ENCODE measurements at regions not wholly inside any gene's neighbourhood (a gene's known extent, or its start where the extent isn't known, plus 50 kb on each side); places are given as distances from the start of the nearest gene placed in this dataset.

DNA sequence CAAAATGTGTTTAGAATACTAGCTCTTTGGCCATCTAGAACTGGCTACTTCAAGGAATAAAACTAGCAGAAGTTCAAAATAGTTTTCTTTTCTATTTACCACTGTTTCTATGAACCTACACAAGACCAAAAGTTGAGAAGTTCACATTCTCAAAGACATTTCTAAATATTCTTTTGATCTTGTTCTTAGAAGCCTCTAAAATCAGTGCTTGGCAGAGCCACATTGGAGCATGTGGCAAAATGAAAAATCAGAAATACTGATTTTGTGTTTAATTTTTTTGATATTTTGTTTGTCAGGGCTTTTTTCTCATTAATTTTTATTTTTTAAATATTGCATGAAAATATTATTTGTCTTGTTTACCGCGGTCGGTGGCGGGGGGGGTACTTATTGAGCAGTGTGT lies 853.8 kb upstream of the INTU start:
- ATAC-seq (ENCODE audit: low read depth in 2 of 2): no peak
- peaks cover 0 to 7% (median 1%) of the 10 kb centered on the region in 7 donors for H3K9me3 Mint-ChIP-seq
- no peaks in the 10 kb centered on the region for H3K36me3 Mint-ChIP-seq
- no peaks in the 10 kb centered on the region for H3K27me3 Mint-ChIP-seq
- H3K4me3 Mint-ChIP-seq: no peak overlapping the region
- no peak overlapping the region for H3K27ac Mint-ChIP-seq
- H3K4me1 Mint-ChIP-seq: no peaks in the 10 kb centered on the region
- DNase-seq: no peak

DNA sequence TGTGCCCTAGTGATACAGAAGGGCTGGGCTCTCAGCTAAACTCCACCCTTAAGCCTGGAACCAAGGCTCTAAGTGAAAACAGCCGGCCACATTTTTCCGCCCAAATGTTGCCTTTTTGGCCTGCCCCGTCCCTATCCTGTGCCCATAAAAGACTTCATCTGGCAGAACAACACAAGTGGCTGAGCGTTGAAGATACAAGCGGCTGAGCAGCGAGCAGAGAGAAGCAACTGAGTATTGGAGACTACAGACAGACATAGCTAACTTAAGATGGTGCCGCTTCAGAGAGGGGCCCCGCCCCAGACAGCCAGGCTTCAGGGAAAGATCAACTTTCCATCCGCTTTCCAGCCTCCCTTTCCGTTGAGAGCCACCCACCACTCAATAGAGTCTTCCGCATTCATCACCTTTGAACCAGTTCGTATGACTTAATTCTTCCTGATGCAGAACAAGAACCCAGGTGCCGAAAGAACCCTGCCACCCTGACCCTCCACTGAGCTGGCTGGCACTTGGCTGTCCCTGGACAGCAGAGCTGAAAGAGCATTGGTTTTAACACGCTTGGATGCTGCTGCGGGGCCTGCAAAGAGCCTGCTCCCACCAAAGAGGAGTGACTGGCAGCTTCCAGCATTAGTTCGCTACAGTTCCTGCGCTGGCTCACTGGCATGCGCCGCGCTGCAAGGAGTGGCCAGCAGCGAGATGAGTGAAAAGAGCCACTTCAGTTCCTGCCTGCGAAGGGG lies 853.2 kb upstream of the INTU start:
- no peaks in the 10 kb centered on the region for H3K27me3 Mint-ChIP-seq
- no peak for ATAC-seq (ENCODE audit: low read depth in 2 of 2)
- H3K27ac Mint-ChIP-seq: no peak overlapping the region
- no peak overlapping the region for H3K4me3 Mint-ChIP-seq
- H3K4me1 Mint-ChIP-seq: no peaks in the 10 kb centered on the region
- DNase-seq: no peak
- peaks cover 0 to 7% (median 1%) of the 10 kb centered on the region in 7 donors for H3K9me3 Mint-ChIP-seq
- H3K36me3 Mint-ChIP-seq: no peaks in the 10 kb centered on the region

DNA sequence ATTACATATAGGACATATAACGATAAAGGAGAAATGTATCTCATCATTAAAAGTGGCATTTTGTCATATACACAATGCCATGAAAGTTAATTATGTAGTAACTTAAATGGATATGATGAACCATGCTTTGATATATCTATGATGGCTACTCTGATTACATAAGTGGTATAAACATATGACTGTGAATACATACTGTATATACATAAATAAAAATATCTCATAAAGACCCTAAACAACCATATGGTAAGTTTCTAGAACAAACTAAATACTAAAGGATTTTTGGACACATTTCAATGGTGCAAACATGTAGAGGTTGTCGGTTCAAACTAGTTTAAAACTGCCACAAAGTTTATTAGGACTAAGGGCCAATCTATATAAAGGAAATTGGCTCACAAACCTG lies 849.6 kb upstream of the INTU start:
- ATAC-seq (ENCODE audit: low read depth in 2 of 2) (no peak), DNase-seq (no peak)
- no peak overlapping the region for H3K4me3 Mint-ChIP-seq
- peaks cover 0 to 4% (median 0%) of the 10 kb centered on the region in 7 donors for H3K9me3 Mint-ChIP-seq
- no peaks in the 10 kb centered on the region for H3K36me3 Mint-ChIP-seq
- H3K27me3 Mint-ChIP-seq: no peaks in the 10 kb centered on the region
- no peak overlapping the region for H3K27ac Mint-ChIP-seq
- H3K4me1 Mint-ChIP-seq: no peaks in the 10 kb centered on the region

DNA sequence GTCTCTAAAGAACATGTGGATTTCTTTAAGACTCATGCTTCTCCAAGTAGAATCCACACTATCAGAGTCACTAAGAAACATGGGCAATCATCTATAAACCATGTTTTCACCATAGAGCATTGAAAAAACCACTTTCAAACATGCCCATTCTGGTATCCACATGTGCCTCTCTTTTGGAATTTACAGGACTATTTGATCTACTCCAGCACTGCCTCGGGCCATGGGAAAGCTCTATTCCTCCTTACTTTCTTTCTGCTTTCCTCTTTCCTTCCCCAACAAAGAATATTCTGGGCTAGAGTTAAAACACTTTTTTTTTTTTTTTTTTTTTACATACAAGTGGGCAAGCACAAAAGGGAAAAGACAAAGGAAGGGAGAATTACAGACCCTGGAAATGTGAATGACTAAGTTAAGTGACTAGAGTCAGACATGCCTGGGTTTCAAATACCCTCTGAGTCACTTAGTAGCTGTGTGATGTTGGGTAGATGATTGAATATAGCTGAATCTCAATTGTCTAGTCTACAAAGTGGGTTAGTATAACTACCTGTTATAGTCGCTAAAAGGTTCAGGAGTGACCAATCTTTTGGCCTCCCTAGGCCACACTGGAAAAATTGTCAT lies 847.7 kb upstream of the INTU start:
- H3K27ac Mint-ChIP-seq: no peak overlapping the region
- H3K4me1 Mint-ChIP-seq: no peaks in the 10 kb centered on the region
- H3K27me3 Mint-ChIP-seq: no peaks in the 10 kb centered on the region
- H3K36me3 Mint-ChIP-seq: no peaks in the 10 kb centered on the region
- no peak overlapping the region for H3K4me3 Mint-ChIP-seq
- DNase-seq (no peak), ATAC-seq (ENCODE audit: low read depth in 2 of 2) (no peak)
- peaks cover 0 to 1% (median 0%) of the 10 kb centered on the region in 7 donors for H3K9me3 Mint-ChIP-seq

DNA sequence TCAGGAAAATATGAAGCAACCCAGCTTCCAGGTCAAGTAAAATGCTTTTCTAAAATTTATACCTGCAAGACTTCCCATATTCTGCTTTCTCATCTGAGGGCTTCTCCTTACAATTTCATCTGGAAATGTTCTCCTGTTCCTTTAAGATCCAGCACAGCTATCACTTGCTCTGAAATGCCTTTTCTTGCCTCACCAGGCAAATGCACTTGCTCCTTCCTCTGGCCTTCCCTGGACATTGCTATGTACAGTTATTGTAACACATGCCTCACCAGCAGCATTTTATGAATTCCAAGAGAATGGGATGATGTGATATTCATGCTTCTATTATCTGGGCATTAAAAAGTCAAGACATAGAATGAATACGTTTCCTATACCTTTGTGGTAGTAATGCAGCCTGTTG lies 842.1 kb upstream of the INTU start:
- DNase-seq: no peak
- H3K9me3 Mint-ChIP-seq: peaks cover 0 to 1% (median 0%) of the 10 kb centered on the region in 7 donors
- ATAC-seq (ENCODE audit: low read depth in 2 of 2): no peak
- H3K27ac Mint-ChIP-seq: no peak overlapping the region
- no peak overlapping the region for H3K4me3 Mint-ChIP-seq
- no peaks in the 10 kb centered on the region for H3K27me3 Mint-ChIP-seq
- H3K4me1 Mint-ChIP-seq: no peaks in the 10 kb centered on the region
- no peaks in the 10 kb centered on the region for H3K36me3 Mint-ChIP-seq

DNA sequence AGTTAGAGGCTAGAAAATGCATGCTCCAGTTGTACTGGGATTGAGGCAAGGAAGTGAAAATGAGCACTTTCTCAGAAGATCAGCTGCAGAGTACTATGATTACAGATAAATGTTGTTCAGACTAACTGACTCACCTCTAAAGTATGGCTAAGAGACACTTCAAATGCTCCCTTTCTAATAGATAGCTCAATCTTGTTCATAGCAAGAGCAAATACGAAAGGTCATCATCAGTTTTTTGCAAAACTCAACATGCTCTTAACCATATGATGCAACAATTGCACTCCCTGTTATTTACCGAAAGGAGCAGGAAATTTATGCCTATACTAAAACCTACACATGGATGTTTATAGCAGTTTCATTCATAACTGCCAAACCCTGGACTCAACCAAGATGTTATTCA lies 838.4 kb upstream of the INTU start:
- Mint-ChIP-seq H3K27ac (no peak overlapping the region), H3K4me3 (no peak overlapping the region), H3K27me3 (no peaks in the 10 kb centered on the region), H3K4me1 (no peaks in the 10 kb centered on the region), H3K36me3 (no peaks in the 10 kb centered on the region), H3K9me3 (peaks cover 0 to 1% (median 0%) of the 10 kb centered on the region in 7 donors)
- no peak for ATAC-seq (ENCODE audit: low read depth in 2 of 2)
- DNase-seq: no peak

DNA sequence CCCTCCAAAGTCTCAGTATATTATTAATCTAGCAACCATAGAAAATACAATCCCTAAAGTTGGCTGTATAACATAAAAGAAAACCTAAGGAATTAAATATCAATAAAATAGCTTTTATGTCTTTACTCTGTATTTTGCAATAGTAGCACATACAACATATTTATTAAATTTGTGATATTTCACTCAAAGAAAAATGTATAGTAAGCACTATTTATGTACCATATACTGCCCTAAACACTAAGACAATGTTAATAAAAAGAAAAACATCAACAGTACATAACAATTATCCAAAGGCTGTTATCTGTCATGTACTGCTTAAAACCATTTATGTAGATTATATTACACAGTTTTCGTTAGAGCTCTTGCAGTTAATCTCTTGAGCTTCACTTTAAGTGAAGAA lies 834.5 kb upstream of the INTU start:
- Mint-ChIP-seq H3K9me3 (no peaks in the 10 kb centered on the region), H3K4me1 (no peaks in the 10 kb centered on the region), H3K27me3 (no peaks in the 10 kb centered on the region), H3K4me3 (no peak overlapping the region), H3K27ac (no peak overlapping the region), H3K36me3 (no peaks in the 10 kb centered on the region)
- ATAC-seq (ENCODE audit: low read depth in 2 of 2) (no peak), DNase-seq (no peak)

DNA sequence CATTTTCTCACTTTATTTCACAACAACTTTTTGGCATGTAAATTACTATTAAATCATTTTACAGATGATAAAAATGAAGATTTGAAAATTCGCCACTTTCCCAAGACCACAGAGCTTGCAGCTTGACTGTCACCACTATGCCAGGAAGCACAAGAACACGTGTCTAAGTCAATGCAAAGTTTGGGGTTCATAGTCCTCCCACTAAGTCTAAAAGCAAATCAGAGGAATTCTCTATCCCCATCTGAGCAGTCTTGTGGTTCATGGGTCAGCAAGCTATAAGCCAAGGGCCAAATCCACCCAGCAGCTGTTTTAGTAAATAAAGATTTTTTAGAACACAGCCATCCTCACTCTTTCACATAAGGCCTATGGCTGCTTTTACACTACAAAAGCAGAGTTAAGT lies 833.3 kb upstream of the INTU start:
- Mint-ChIP-seq H3K36me3 (no peaks in the 10 kb centered on the region), H3K4me1 (no peaks in the 10 kb centered on the region), H3K27me3 (no peaks in the 10 kb centered on the region), H3K27ac (no peak overlapping the region), H3K4me3 (no peak overlapping the region), H3K9me3 (peaks cover 0 to 3% (median 0%) of the 10 kb centered on the region in 7 donors)
- no peak for DNase-seq
- ATAC-seq (ENCODE audit: low read depth in 2 of 2): no peak

DNA sequence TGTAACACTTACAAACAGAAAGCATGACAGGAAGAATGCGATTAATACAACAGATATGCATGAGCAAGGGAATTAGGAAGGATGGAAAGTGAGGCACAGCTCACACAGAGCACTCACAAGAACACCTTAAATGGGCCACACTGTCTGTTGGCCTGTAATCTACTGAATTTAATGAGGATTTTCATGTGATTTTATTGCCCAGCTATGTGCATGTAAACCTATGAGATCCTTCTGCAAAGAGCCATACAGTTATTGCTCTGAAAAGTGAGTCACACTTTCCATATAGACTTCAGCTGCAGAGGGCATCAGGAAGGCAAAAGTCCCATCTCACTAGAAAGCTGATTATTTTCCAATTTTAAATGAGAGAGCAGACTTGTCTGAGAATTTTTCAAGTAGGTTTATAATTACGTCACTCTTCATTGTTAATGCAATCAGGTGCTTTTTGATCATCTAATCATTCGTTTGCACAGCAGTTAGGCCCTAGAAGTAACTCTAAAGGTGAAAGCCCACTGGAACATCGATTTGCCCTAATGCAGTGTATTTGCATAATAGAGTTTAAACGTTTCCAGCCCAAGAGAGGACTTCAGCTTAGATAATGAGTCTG lies 832.7 kb upstream of the INTU start:
- no peaks in the 10 kb centered on the region for H3K36me3 Mint-ChIP-seq
- peaks cover 0 to 5% (median 0%) of the 10 kb centered on the region in 7 donors for H3K9me3 Mint-ChIP-seq
- H3K27ac Mint-ChIP-seq: no peak overlapping the region
- no peak for ATAC-seq (ENCODE audit: low read depth in 2 of 2)
- H3K4me1 Mint-ChIP-seq: no peaks in the 10 kb centered on the region
- H3K27me3 Mint-ChIP-seq: no peaks in the 10 kb centered on the region
- DNase-seq: no peak
- H3K4me3 Mint-ChIP-seq: no peak overlapping the region

DNA sequence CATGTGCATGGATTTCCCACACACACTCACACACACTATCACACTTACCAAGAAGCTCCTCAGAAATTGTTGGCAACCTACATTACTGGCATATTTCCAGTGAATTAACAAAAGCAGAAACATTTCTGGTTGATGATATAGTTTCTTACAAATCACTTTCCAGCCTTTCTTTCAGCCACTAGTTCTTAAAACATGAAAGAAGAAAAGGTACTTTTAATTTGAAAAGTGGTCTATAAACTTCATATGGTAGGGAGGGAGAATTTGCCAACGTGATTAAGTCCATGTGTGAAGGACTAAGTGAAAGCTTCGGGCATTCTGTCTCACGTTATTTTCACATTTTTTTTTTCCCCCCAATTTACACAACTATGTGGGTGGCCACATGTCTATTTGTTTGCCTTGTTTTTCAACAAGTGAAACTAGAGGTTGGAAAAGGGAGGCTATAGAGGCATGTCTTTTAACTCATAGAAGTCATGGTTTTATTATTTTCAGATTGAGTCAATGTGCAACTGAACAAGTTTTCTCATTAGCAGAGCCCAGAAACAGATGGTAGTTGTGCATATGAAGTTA lies 832.1 kb upstream of the INTU start:
- no peak overlapping the region for H3K27ac Mint-ChIP-seq
- no peak for DNase-seq

DNA sequence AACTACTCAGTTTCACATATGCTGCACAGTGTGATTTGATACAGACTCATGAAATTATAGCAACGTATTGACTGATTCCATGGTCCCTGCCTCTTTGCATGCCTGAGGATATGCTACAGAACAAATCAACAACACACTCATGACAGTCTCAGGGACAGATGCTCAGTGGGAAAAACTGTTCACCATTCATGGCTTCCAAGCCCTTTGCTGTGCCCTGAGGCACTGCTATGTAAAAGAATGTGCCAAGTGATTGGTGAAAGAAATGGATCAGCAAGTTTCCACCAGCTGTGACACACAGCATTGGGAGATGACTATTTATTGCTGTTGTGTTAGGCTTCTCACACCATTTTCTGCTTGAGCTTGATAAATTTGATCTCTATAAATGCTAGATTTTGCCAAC lies 825.6 kb upstream of the INTU start:
- Mint-ChIP-seq H3K4me3 (no peak overlapping the region), H3K4me1 (no peaks in the 10 kb centered on the region), H3K9me3 (peaks cover 0 to 5% (median 3%) of the 10 kb centered on the region in 7 donors), H3K36me3 (no peaks in the 10 kb centered on the region), H3K27me3 (no peaks in the 10 kb centered on the region), H3K27ac (no peak overlapping the region)
- ATAC-seq (ENCODE audit: low read depth in 2 of 2) (no peak), DNase-seq (no peak)

More for the DNA sequence above, 832.1 kb upstream of the INTU start:
- Mint-ChIP-seq H3K4me1 (no peaks in the 10 kb centered on the region), H3K9me3 (peaks cover 0 to 5% (median 3%) of the 10 kb centered on the region in 7 donors), H3K36me3 (no peaks in the 10 kb centered on the region), H3K27me3 (no peaks in the 10 kb centered on the region), H3K4me3 (no peak overlapping the region)
- ATAC-seq (ENCODE audit: low read depth in 2 of 2): no peak

DNA sequence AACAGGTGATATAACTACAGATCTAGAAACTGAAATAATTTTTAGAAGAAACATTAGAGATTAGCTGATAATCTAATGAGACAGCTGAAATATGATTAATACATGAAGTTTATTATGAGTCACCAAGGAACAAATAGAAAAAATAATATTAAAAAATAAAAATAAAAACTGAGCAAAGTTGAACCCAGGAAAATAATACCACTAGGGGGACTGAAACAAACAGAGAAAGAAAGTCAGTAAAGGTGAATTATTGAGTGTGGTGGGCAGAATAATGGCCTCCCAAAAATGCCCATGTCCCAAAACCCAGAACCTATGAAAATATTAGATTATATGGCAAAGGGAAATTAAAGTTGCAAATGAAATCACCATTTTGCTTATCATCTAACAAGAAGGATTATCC lies 820.7 kb upstream of the INTU start:
- no peak overlapping the region for H3K27ac Mint-ChIP-seq
- H3K9me3 Mint-ChIP-seq: peaks cover 1 to 15% (median 8%) of the 10 kb centered on the region in 7 donors
- DNase-seq (no peak), ATAC-seq (ENCODE audit: low read depth in 2 of 2) (no peak)
- H3K27me3 Mint-ChIP-seq: no peaks in the 10 kb centered on the region
- H3K36me3 Mint-ChIP-seq: no peaks in the 10 kb centered on the region
- H3K4me1 Mint-ChIP-seq: no peaks in the 10 kb centered on the region
- H3K4me3 Mint-ChIP-seq: no peak overlapping the region

DNA sequence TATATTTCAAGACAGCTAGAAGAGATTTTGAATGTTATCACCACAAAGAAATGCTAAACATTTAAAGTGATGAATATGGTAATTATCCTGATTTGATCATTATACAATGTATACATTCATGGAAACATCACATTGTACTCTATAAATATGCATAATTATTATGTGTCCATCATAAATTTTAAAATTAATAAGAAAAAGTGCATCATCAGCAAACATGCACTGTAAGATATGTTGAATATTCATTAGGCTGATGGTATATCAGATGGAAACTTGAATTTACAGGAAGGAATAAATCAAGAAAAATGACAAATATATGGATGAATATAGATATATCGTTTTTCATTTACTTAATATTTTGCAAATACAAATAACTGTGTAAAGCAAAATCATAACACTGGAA lies 812.1 kb upstream of the INTU start:
- Mint-ChIP-seq H3K27ac (no peak overlapping the region), H3K9me3 (peaks cover 0 to 12% (median 6%) of the 10 kb centered on the region in 7 donors), H3K27me3 (no peaks in the 10 kb centered on the region), H3K4me3 (no peak overlapping the region), H3K36me3 (no peaks in the 10 kb centered on the region), H3K4me1 (no peaks in the 10 kb centered on the region)
- ATAC-seq (ENCODE audit: low read depth in 2 of 2) (no peak), DNase-seq (no peak)

DNA sequence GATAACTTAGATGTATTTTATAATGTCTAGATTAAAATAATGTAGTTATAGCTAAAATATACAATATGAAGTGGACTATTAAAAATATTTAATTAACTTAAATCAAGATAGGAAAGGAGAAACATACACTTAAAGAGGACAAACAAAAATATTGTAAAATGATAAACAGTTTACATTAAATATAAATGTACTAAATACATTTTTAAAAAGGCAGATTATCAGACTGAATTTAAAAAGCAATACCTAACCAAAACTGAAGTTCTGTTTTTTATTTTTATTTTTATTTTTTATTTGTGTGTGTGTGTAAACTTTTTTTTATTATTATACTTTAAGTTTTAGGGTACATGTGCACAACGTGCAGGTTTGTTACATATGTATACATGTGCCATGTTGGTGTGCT lies 811.6 kb upstream of the INTU start:
- Mint-ChIP-seq H3K27me3 (no peaks in the 10 kb centered on the region), H3K4me1 (no peaks in the 10 kb centered on the region), H3K9me3 (peaks cover 0 to 11% (median 5%) of the 10 kb centered on the region in 7 donors), H3K27ac (no peak overlapping the region), H3K4me3 (no peak overlapping the region), H3K36me3 (no peaks in the 10 kb centered on the region)
- DNase-seq: no peak
- ATAC-seq (ENCODE audit: low read depth in 2 of 2): no peak
